Common myeloid progenitor, CD34-positive (primary cell): ENCODE measurements at regions not wholly inside any gene's neighbourhood (a gene's known extent, or its start where the extent isn't known, plus 50 kb on each side); places are given as distances from the start of the nearest gene placed in this dataset.

Source experiments
- CTCF ChIA-PET: fragments of 350-600 bp; sonication (Branson Sonifier 250); formaldehyde crosslinking; loops from one replicate; lab custom pipeline; 2021; ENCODE audit warnings: antibody characterized with exemption; lab: Charles Lee
- POLR2A ChIA-PET: fragments of 350-600 bp; sonication (Branson Sonifier 250); formaldehyde crosslinking; loops from one replicate; lab custom pipeline; 2021; ENCODE audit warnings: antibody characterized with exemption; lab: Charles Lee
- DNase-seq, 3 donors: peaks; one replicate each; pipeline versions ENCODE4 v3.0.0 to v3.0.0-alpha.2; 2013
- H3K27ac ChIP-seq, 2 experiments: 1 replicate in 1 of 2; 2 replicates in 1 of 2; pipeline ENCODE4 v1.7.0; 2013; ENCODE audit warnings: inconsistent platforms in 2 of 2, low read length in 2 of 2, mild to moderate bottlenecking in 2 of 2, low read depth in 1 of 2, moderate library complexity in 1 of 2; ENCODE audit not compliant: severe bottlenecking in 2 of 2, insufficient read depth in 1 of 2, poor library complexity in 1 of 2
- H3K27me3 ChIP-seq, 5 experiments: replicated peaks in 2 of 5; 1 replicate in 3 of 5; 2 replicates in 2 of 5; pipeline versions ENCODE4 v1.6.1 to v1.7.0; 2013; ENCODE audit warnings: low read length in 4 of 5, mild to moderate bottlenecking in 2 of 5, moderate library complexity in 2 of 5, inconsistent platforms in 1 of 5; ENCODE audit not compliant: insufficient read depth in 5 of 5, control insufficient read depth in 4 of 5
- H3K36me3 ChIP-seq, 4 experiments: 1 replicate in 2 of 4; 2 replicates in 2 of 4; pipeline versions ENCODE4 v1.6.1 to v1.7.0; 2013; ENCODE audit warnings: low read length in 3 of 4, control low read depth in 1 of 4, mild to moderate bottlenecking in 1 of 4; ENCODE audit not compliant: control insufficient read depth in 4 of 4, insufficient read depth in 4 of 4
- H3K4me1 ChIP-seq, 4 experiments: 1 replicate in 3 of 4; 2 replicates in 1 of 4; pipeline versions ENCODE4 v1.6.1 to v1.7.1; 2013; ENCODE audit warnings: low read length in 3 of 4, mild to moderate bottlenecking in 3 of 4, control low read depth in 1 of 4, inconsistent platforms in 1 of 4, moderate library complexity in 1 of 4; ENCODE audit not compliant: control insufficient read depth in 4 of 4, insufficient read depth in 4 of 4; ENCODE audit errors: control extremely low read depth in 1 of 4
- H3K4me3 ChIP-seq, 7 experiments: 1 replicate in 4 of 7; 2 replicates in 3 of 7; pipeline versions ENCODE4 v1.5.1 to v1.7.0; 2013; ENCODE audit warnings: mild to moderate bottlenecking in 7 of 7, low read length in 6 of 7, moderate library complexity in 6 of 7, inconsistent platforms in 2 of 7, low read depth in 2 of 7, control low read depth in 1 of 7; ENCODE audit not compliant: insufficient read depth in 4 of 7, control insufficient read depth in 1 of 7; ENCODE audit errors: extremely low read depth in 1 of 7
- H3K9me3 ChIP-seq, 5 experiments: 1 replicate in 4 of 5; 2 replicates in 1 of 5; pipeline versions ENCODE4 v1.6.1 to v1.7.1; 2013; ENCODE audit warnings: low read length in 4 of 5, mild to moderate bottlenecking in 2 of 5, inconsistent platforms in 1 of 5, low read depth in 1 of 5, moderate library complexity in 1 of 5; ENCODE audit not compliant: control insufficient read depth in 4 of 5, insufficient read depth in 2 of 5; ENCODE audit errors: control extremely low read depth in 1 of 5
- WGBS: methylation state at CpG from one replicate; pipeline ENCODE4 v1.1.5; 2013; ENCODE audit not compliant: insufficient coverage; 5-methylcytosine and 5-hydroxymethylcytosine counted together

DNA sequence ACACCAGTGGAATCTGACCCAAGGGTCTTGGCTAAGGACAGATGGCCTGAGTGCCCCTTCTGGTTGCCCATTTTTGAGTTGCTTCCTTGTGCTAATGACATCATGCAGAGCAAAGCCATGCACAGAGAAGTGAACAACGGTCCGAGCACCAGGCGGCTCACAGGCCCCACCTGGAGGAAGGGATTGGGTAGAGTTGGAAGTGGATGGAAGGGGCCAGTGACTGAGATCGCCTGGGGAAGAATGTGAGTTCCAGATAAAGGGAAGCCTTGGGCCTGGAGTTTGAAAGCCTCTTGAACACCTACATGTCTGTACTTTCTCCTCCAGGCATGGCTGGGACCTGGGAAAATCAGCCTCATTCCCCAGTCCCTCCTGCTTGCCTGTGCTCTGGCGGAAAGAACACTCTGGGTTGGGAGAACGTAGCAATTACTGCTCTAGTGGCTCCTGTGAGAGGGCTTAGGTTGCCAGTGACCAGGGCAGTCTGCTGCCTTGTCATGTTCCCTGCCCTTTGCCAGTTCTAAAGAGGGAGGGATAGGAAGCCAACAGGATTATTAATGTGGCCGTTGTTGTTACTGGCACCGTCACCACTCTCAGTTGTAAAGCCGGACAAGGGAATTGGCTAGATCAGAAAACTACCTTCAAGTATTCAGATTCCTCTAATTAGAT is 62.5 kb upstream of the PTPN3 start:
- no peaks in the 10 kb centered on the region for H3K4me1 ChIP-seq
- no peak overlapping the region for H3K27ac ChIP-seq
- ChIA-PET POLR2A (no interaction called here), CTCF (no interaction called here)
- H3K27me3 ChIP-seq, result peaks cover 4 to 60% (median 19%) of the 10 kb centered on the region in 5 experiments
- no peaks in the 10 kb centered on the region for H3K9me3 ChIP-seq
- no peaks in the 10 kb centered on the region for H3K36me3 ChIP-seq
- 64% methylated on average over 5 of the region's 9 CpGs for WGBS
- H3K4me3 ChIP-seq, result no peak overlapping the region
- no peak for DNase-seq

DNA sequence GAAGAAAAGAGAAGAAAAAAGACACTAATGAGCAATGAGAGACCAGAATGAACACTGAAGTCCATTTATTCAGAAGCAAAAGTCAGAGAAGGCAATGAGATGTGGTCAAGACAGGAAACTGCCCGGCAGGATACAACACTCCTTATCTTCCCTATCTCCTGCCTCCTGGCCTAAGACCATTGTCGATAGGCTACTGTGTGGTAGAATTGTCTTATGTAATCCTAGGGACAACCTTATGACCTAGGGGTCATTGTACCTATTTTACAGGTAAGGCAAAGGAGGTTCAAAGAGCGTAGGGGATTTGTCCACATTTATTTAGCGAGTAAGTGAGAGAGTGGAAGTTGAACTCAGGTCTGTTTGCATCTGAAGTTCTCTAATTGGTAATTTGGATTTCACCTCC is 63.0 kb upstream of the PTPN3 start:
- Histone ChIP-seq H3K27me3 (peaks cover 4 to 59% (median 23%) of the 10 kb centered on the region in 5 experiments), H3K9me3 (no peaks in the 10 kb centered on the region), H3K4me1 (no peaks in the 10 kb centered on the region), H3K4me3 (no peak overlapping the region), H3K27ac (no peak overlapping the region), H3K36me3 (no peaks in the 10 kb centered on the region)
- no peak for DNase-seq
- WGBS, result 40% methylated on average over 1 of the region's 4 CpGs
- CTCF ChIA-PET, result no interaction called here
- POLR2A ChIA-PET, result no interaction called here

DNA sequence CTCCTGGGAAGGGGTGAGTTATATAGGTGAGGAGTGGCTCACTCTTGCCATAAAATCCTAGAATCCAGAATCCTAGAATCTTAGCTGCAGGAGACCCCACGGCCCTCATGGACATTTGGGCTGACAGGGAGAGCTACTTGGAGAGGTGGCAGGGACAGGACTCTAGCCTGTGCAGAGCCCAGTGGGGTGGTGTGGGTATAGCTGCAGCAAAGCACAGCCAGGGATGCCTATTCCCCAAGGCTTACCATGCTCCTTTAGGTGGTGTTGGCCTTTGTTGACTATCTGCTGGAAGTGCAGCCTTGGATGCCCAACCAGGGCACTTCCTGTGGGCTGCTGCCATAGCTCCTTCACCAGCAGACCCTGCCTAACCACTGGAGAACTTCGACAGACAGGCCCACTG is 70.0 kb upstream of the PTPN3 start:
- Histone ChIP-seq H3K36me3 (no peaks in the 10 kb centered on the region), H3K4me1 (no peaks in the 10 kb centered on the region), H3K27ac (no peak overlapping the region), H3K9me3 (peaks cover 0 to 6% (median 1%) of the 10 kb centered on the region in 5 experiments), H3K27me3 (peaks cover 0 to 35% (median 22%) of the 10 kb centered on the region in 5 experiments), H3K4me3 (no peak overlapping the region)
- WGBS, result 89% methylated on average over 1 of the region's 2 CpGs
- DNase-seq, result no peak
- CTCF ChIA-PET, result interaction anchor here (2.0 kb wide), 1 partner anchor 249 kb away, joined by 5 read pairs; no protein-coding TSS in a partner anchor
- POLR2A ChIA-PET, result no interaction called here

DNA sequence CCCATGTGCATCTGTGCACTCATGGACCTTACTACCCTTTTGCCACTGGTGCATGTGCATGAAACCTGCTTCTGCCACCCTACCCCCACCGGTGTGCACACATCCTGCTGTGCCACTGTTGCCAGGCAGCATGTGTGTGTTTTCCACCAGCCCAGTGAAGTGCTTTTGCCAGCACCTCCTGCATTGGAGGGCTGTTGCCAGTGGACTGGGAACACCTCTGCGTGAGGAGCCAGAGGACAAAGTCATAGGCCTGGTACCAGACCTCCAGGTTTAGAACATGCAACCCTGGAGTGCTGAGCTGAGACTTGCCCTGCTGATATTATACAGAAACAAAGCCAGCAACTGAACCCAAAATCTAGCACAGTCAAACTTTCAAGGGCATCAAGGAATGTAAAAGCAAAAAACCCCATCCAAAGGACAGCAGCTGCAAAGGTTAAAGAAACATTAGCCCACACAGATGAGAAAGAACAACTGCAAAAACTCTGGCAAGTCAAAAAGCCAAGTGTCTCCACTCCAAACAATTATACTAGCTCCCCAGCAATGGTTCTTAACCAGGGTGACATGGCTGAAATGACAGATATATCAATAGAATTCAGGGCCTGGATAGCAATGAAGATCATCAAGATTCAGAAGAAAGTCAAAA is 70.6 kb upstream of the PTPN3 start:
- 95% methylated on average over 2 of the region's 2 CpGs for WGBS
- Histone ChIP-seq H3K27ac (no peak overlapping the region), H3K4me1 (no peaks in the 10 kb centered on the region), H3K27me3 (peaks cover 0 to 35% (median 22%) of the 10 kb centered on the region in 5 experiments), H3K9me3 (peaks cover 0 to 6% (median 3%) of the 10 kb centered on the region in 5 experiments), H3K4me3 (no peak overlapping the region), H3K36me3 (no peaks in the 10 kb centered on the region)
- ChIA-PET CTCF (interaction anchor here (2.0 kb wide), 1 partner anchor 248 kb away, joined by 5 read pairs; no protein-coding TSS in a partner anchor), POLR2A (no interaction called here)
- DNase-seq, result no peak

DNA sequence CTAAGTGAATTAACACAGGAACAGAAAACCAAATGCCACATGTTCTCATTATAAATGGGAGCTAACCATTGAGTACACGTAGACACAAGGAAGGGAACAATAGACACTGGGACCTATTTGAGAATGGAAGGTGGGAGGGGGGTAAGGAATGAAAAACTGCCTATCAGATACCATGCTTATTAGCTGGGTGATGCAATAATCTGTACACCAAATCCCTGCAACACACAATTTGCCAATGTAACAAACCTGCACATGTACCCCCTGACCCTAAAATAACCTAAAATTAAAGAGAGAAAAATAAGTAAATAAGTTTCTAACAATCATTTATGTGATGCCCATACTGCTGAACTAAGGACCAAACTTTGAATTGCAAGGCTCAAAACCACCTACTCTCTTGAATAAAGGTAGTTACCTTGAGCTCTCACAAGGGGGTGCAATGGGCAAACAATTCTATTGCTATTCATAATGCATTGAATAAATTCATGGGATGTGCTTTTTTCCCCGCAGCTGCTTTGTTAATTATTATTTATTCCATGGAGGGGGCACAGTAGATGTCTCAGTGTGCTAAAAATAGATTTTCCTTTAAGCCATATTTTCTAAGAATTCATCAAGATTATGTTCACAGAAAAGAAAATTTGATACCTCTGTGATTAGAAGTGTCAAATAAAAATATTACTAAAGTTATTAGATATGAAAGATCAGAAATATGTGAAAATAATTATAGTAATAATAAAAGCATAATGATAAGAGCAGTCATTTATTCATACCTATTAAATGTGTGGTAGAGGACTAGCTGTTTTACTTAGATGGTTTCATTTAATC is 76.2 kb upstream of the PTPN3 start:
- peak; percentile 50 to 77 (median 67) for DNase-seq
- peaks cover 0 to 12% (median 6%) of the 10 kb centered on the region in 5 experiments for H3K27me3 ChIP-seq
- no peak overlapping the region for H3K27ac ChIP-seq
- POLR2A ChIA-PET, result no interaction called here
- H3K4me3 ChIP-seq, result no peak overlapping the region
- WGBS, result no CpG with 5 or more reads among the region's 2 CpGs
- H3K4me1 ChIP-seq, result no peaks in the 10 kb centered on the region
- peaks cover 0 to 6% (median 3%) of the 10 kb centered on the region in 5 experiments for H3K9me3 ChIP-seq
- CTCF ChIA-PET, result interaction anchor here (0.7 to 4.6 kb wide), 19 partner anchors 8 to 641 kb away, joined by 3 to 41 read pairs (median 4); no protein-coding TSS in a partner anchor
- no peaks in the 10 kb centered on the region for H3K36me3 ChIP-seq

DNA sequence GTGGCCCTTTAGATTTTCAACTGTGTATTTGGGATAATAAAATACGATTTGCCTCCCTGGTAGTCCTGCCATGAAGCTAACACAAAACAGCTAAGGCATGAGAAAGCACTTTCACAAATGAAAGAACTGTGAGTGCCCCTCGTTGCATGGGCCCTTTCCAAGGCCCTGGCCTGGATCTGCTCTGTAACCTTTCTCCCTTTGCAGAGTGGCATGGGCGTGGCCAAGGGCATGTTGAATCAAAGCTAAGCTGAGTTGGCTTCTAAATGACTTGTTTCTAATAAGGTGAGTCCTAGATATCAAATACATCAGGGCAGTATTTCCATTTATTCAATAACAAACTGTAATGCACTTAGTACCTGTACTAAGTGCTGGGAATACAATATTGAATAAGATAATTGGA is 78.7 kb upstream of the PTPN3 start:
- CTCF ChIA-PET, result interaction anchor here (1.7 to 4.6 kb wide), 2 partner anchors 76 to 241 kb away, joined by 5 to 36 read pairs; no protein-coding TSS in a partner anchor
- WGBS, result 93% methylated on average over 3 of the region's 3 CpGs
- H3K9me3 ChIP-seq, result peaks cover 0 to 1% (median 0%) of the 10 kb centered on the region in 5 experiments
- H3K4me1 ChIP-seq, result no peaks in the 10 kb centered on the region
- H3K36me3 ChIP-seq, result no peaks in the 10 kb centered on the region
- no peak for DNase-seq
- H3K27ac ChIP-seq, result no peak overlapping the region
- peaks cover 0 to 3% (median 2%) of the 10 kb centered on the region in 5 experiments for H3K27me3 ChIP-seq
- no peak overlapping the region for H3K4me3 ChIP-seq
- POLR2A ChIA-PET, result no interaction called here
